HepG2 (cell line): ENCODE measurements at regions not wholly inside any gene's neighbourhood (a gene's known extent, or its start where the extent isn't known, plus 50 kb on each side); places are given as distances from the start of the nearest gene placed in this dataset.

ENCODE experiments used
- ATAC-seq: fragments of 200-7000 bp; cut with Tn5 transposase; 3 replicates; pipeline ENCODE4 v1.9.1; 2020; ENCODE audit warnings: mild to moderate bottlenecking, moderate library complexity
- BruUV-seq: library from RNA; stranded (reverse); fragments of 400-500 nt; replicated peaks from 2 replicates; lab custom pipeline; 2021; lab: Mats Ljungman, UMichigan
- CTCF ChIA-PET: fragments of 300-600 bp; formaldehyde crosslinking; extraction: SDS; loops from one replicate; lab custom pipeline; 2021; ENCODE audit warnings: low total read pairs, inconsistent platforms, low intra/inter-chr PET ratio; lab: Yijun Ruan, JAX
- POLR2A ChIA-PET: fragments of 350-600 bp; sonication (Branson Sonifier 250); formaldehyde crosslinking; loops from one replicate; lab custom pipeline; 2020; ENCODE audit warnings: antibody characterized with exemption, inconsistent platforms; lab: Yijun Ruan, JAX
- DNase-seq: peaks from one replicate; pipeline ENCODE4 v3.0.0-alpha.2; 2015; ENCODE audit warnings: low spot score
- FAIRE-seq: peaks from 3 replicates; lab custom pipeline; 2011; peaks lifted over from hg19 to GRCh38; lab: Jason Lieb, UNC
- H2AFZ ChIP-seq: one replicate; pipeline ENCODE4 v1.6.1; 2011; ENCODE audit warnings: low read length, inconsistent platforms
- H3K27ac ChIP-seq: fragments of 300-600 bp; 3 replicates; pipeline ENCODE4 v1.8.0; 2011; ENCODE audit warnings: mixed run types, mild to moderate bottlenecking, mixed read lengths, low read length, inconsistent platforms; ENCODE audit not compliant: insufficient read depth; ENCODE audit errors: extremely low read length
- H3K27me3 ChIP-seq, 2 experiments: fragments of 200-600 bp in 1 of 2; 2 replicates in 1 of 2; 3 replicates in 1 of 2; pipeline versions ENCODE4 v1.6.0 to v1.8.0; 2011; ENCODE audit warnings: low read length in 2 of 2, mild to moderate bottlenecking in 2 of 2, moderate library complexity in 2 of 2, inconsistent platforms in 1 of 2; ENCODE audit not compliant: insufficient read depth in 2 of 2, control insufficient read depth in 1 of 2
- H3K36me3 ChIP-seq, 2 experiments: fragments of 200-600 bp in 1 of 2; replicated peaks in 1 of 2; 2 replicates in 1 of 2; 3 replicates in 1 of 2; pipeline versions ENCODE4 v1.5.1 to v1.8.0; 2011; ENCODE audit warnings: low read length in 2 of 2, inconsistent platforms in 1 of 2; ENCODE audit not compliant: insufficient read depth in 2 of 2, control insufficient read depth in 1 of 2
- H3K4me1 ChIP-seq: 2 replicates; pipeline ENCODE4 v1.5.1; 2012; ENCODE audit warnings: low read length, inconsistent platforms; ENCODE audit not compliant: insufficient read depth
- H3K4me2 ChIP-seq: 2 replicates; pipeline ENCODE4 v1.6.0; 2011; ENCODE audit warnings: low read depth, low read length, inconsistent platforms
- H3K4me3 ChIP-seq, 3 experiments: fragments of 200-600 bp in 1 of 3; sonication (generic), shearing (Covaris generic) in 1 of 3; replicated peaks in 1 of 3; 2 replicates each; pipeline ENCODE4 v1.5.1; 2011 to 2016; ENCODE audit warnings: low read length in 3 of 3, inconsistent platforms in 2 of 3, low read depth in 2 of 3, mild to moderate bottlenecking in 2 of 3, control low read depth in 1 of 3, mixed read lengths in 1 of 3; ENCODE audit not compliant: insufficient read depth in 1 of 3
- H3K79me2 ChIP-seq: one replicate; pipeline ENCODE4 v1.6.1; 2011; ENCODE audit warnings: low read length, inconsistent platforms; ENCODE audit not compliant: insufficient read depth
- H3K9ac ChIP-seq: 2 replicates; pipeline ENCODE4 v1.6.0; 2011; ENCODE audit warnings: mild to moderate bottlenecking, low read depth, low read length, inconsistent platforms; ENCODE audit not compliant: insufficient read depth
- H3K9me3 ChIP-seq: 2 replicates; pipeline ENCODE4 v1.5.1; 2012; ENCODE audit warnings: mild to moderate bottlenecking, low read length
- H4K20me1 ChIP-seq: 2 replicates; pipeline ENCODE4 v1.6.0; 2011; ENCODE audit warnings: inconsistent platforms, mild to moderate bottlenecking, low read length, moderate library complexity; ENCODE audit not compliant: insufficient read depth
- EP300 ChIP-seq, 3 experiments: sonication (generic) in 1 of 3; formaldehyde crosslinking in 1 of 3; IDR thresholded peaks; 2 replicates each; pipeline versions ENCODE4 v1.5.1 to v1.6.1; 2011 to 2020; ENCODE audit warnings: low read depth in 2 of 3, low read length in 2 of 3, borderline replicate concordance in 1 of 3, improper control_type of control experiment in 1 of 3, mild to moderate bottlenecking in 1 of 3, missing genetic modification reagents in 1 of 3, moderate library complexity in 1 of 3
- HNF1A ChIP-seq, 2 experiments: sonication (generic) in 1 of 2; formaldehyde crosslinking in 1 of 2; IDR thresholded peaks; 2 replicates each; pipeline versions ENCODE4 v1.4.0 to v1.6.1; 2016 to 2020; ENCODE audit warnings: borderline replicate concordance in 1 of 2, low read depth in 1 of 2, mild to moderate bottlenecking in 1 of 2, missing genetic modification reagents in 1 of 2
- IRX3 ChIP-seq: sonication (generic); formaldehyde crosslinking; IDR thresholded peaks from 2 replicates; pipeline ENCODE4 v1.8.1; 2023; ENCODE audit warnings: mild to moderate bottlenecking, low read depth, missing genetic modification reagents, borderline replicate concordance
- KDM4B ChIP-seq: sonication (generic); formaldehyde crosslinking; IDR thresholded peaks from 2 replicates; pipeline ENCODE4 v1.4.0; 2020; ENCODE audit warnings: missing genetic modification reagents
- MNT ChIP-seq: fragments of 450-650 bp; IDR thresholded peaks from 2 replicates; pipeline ENCODE4 v1.6.1; 2016
- SKI ChIP-seq: fragments of 450-650 bp; IDR thresholded peaks from one replicate; pipeline ENCODE4 v1.6.1; 2018; ENCODE audit warnings: mild to moderate bottlenecking; ENCODE audit not compliant: partially characterized antibody
- TBX3 ChIP-seq: fragments of 450-650 bp; IDR thresholded peaks from 2 replicates; pipeline ENCODE4 v1.6.1; 2017; ENCODE audit warnings: antibody characterized with exemption, mild to moderate bottlenecking, inconsistent platforms, borderline replicate concordance
- ZNF180 ChIP-seq: sonication (generic); formaldehyde crosslinking; IDR thresholded peaks from 2 replicates; pipeline ENCODE4 v1.4.0; 2020; ENCODE audit warnings: low read depth, missing genetic modification reagents, borderline replicate concordance
- whole genome bisulfite sequencing: methylation state at CpG from one replicate; pipeline ENCODE4 v1.1.6; 2017; ENCODE audit warnings: low lambda C conversion rate; 5-methylcytosine and 5-hydroxymethylcytosine counted together
- in situ Hi-C: cut with HindIII; loops from 2 replicates; pipeline ENCODE4 v1.10.0; 2017; ENCODE audit warnings: low pct_unique_long_range_greater_than_20kb; ENCODE audit not compliant: extremely low pct_ligation_motif_present
- intact Hi-C: fragments of 100-400 bp; cut with micrococcal nuclease; formaldehyde crosslinking; loops from one replicate; pipeline ENCODE4 v1.10.0; 2022; ENCODE audit not compliant: unreplicated experiment
- TF ChIP-seq, protein P1 (sequence below): IDR thresholded peaks from 2 replicates; pipeline ENCODE4 v1.6.1; 2018; ENCODE audit warnings: missing genetic modification reagents
- TF ChIP-seq, protein P2 (sequence below): sonication (generic); formaldehyde crosslinking; IDR thresholded peaks from 2 replicates; pipeline ENCODE4 v1.4.0; 2020; ENCODE audit warnings: missing genetic modification reagents, mild to moderate bottlenecking, borderline replicate concordance

DNA sequence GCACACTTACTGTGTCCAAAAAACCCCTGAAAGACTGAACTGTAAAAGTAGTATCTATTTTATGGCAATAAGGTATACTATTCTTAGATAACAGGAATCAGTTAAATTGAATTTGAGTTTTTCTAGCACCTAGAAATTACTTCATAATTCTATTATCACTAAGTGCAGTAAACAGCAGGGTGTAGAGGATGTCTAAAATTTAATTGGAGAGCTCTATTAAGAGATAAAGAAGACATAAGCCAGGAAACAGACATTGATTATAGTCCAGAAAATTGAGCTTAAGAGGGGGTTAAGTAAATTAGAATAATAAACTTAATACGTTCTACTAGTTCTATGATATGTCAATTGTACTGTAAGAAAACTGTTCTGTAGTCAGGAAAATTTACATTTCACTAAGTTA is 403.5 kb upstream of the CBLB start (continued):
- TF ChIP-seq, protein P1, sequence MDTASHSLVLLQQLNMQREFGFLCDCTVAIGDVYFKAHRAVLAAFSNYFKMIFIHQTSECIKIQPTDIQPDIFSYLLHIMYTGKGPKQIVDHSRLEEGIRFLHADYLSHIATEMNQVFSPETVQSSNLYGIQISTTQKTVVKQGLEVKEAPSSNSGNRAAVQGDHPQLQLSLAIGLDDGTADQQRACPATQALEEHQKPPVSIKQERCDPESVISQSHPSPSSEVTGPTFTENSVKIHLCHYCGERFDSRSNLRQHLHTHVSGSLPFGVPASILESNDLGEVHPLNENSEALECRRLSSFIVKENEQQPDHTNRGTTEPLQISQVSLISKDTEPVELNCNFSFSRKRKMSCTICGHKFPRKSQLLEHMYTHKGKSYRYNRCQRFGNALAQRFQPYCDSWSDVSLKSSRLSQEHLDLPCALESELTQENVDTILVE (CRISPR knock-in tag) = no peak
- TF ChIP-seq ZNF180 (CRISPR knock-in tag) = no peak

GRCh38 chr3:106275592-106275991 is 406.8 kb upstream of the CBLB start:
- WGBS = 0% methylated on average over 4 of the region's 5 CpGs
- Histone ChIP-seq H3K4me3 (no peak overlapping the region), H4K20me1 (no peaks in the 10 kb centered on the region), H3K9me3 (no peaks in the 10 kb centered on the region), H2AFZ (no peak overlapping the region), H3K27ac (no peak overlapping the region), H3K79me2 (no peaks in the 10 kb centered on the region), H3K4me2 (no peak overlapping the region), H3K36me3 (no peaks in the 10 kb centered on the region), H3K9ac (no peak overlapping the region), H3K27me3 (no peaks in the 10 kb centered on the region; a peak in 1 of 5 replicates), H3K4me1 (no peaks in the 10 kb centered on the region)
- DNase-seq (no peak), ATAC-seq (no peak), FAIRE-seq (no peak)
- ChIA-PET POLR2A (no interaction called here), CTCF (no interaction called here)
- no TSS peak for BruUV-seq
- intact Hi-C loops = no loop called here
- in situ Hi-C loops = no loop called here
- TF ChIP-seq SKI (no peak), KDM4B (CRISPR knock-in tag) (no peak), HNF1A (IDR thresholded peaks at IDR 0.05; ENCODE audit: low read depth) (no peak), HNF1A (CRISPR knock-in tag; IDR thresholded peaks at IDR 0.05; ENCODE audit: borderline replicate concordance) (no peak), TBX3 (no peak), EP300 (IDR thresholded peaks at IDR 0.05; ENCODE audit: low read depth in 2 of 2, low read length in 2 of 2) (no peak), EP300 (CRISPR knock-in tag; IDR thresholded peaks at IDR 0.05; ENCODE audit: borderline replicate concordance) (no peak), MNT (no peak), IRX3 (CRISPR knock-in tag) (no peak)
- TF ChIP-seq, protein P2, sequence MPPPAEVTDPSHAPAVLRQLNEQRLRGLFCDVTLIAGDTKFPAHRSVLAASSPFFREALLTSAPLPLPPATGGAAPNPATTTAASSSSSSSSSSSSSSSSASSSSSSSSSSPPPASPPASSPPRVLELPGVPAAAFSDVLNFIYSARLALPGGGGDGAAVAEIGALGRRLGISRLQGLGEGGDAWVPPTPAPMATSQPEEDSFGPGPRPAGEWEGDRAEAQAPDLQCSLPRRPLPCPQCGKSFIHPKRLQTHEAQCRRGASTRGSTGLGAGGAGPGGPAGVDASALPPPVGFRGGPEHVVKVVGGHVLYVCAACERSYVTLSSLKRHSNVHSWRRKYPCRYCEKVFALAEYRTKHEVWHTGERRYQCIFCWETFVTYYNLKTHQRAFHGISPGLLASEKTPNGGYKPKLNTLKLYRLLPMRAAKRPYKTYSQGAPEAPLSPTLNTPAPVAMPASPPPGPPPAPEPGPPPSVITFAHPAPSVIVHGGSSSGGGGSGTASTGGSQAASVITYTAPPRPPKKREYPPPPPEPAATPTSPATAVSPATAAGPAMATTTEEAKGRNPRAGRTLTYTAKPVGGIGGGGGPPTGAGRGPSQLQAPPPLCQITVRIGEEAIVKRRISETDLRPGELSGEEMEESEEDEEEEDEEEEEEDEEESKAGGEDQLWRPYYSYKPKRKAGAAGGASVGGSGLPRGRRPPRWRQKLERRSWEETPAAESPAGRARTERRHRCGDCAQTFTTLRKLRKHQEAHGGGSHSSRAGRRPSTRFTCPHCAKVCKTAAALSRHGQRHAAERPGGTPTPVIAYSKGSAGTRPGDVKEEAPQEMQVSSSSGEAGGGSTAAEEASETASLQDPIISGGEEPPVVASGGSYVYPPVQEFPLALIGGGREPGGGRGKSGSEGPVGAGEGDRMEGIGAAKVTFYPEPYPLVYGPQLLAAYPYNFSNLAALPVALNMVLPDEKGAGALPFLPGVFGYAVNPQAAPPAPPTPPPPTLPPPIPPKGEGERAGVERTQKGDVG (CRISPR knock-in tag) = no peak
